Muscle of leg (tissue), 3 donors: ENCODE measurements at regions not wholly inside any gene's neighbourhood (a gene's known extent, or its start where the extent isn't known, plus 50 kb on each side); places are given as distances from the start of the nearest gene placed in this dataset.
"Not testable (repeated sequence)": the region's sequence is repeated elsewhere in the genome, so short reads cannot be mapped to it uniquely, and the experiment has no call there.

Experiments used
- DNase-seq: peaks from one replicate; pipeline ENCODE4 v3.0.0; 2013
- H3K27ac ChIP-seq: one replicate; pipeline ENCODE4 v1.5.1; 2013; ENCODE audit warnings: mild to moderate bottlenecking, low read length, control low read depth
- H3K27me3 ChIP-seq: one replicate; pipeline ENCODE4 v1.6.1; 2013; ENCODE audit warnings: low read length; ENCODE audit not compliant: control insufficient read depth, insufficient read depth
- H3K36me3 ChIP-seq: one replicate; pipeline ENCODE4 v1.6.1; 2013; ENCODE audit warnings: low read length; ENCODE audit not compliant: control insufficient read depth, insufficient read depth
- H3K4me1 ChIP-seq: one replicate; pipeline ENCODE4 v1.6.1; 2013; ENCODE audit warnings: low read length; ENCODE audit not compliant: control insufficient read depth, insufficient read depth
- H3K4me3 ChIP-seq: one replicate; pipeline ENCODE4 v1.5.1; 2013; ENCODE audit warnings: low read length, control low read depth
- H3K9me3 ChIP-seq: replicated peaks from 2 replicates; pipeline ENCODE4 v1.6.1; 2013; ENCODE audit warnings: low read depth, low read length; ENCODE audit not compliant: control insufficient read depth
- WGBS: methylation state at CpG from one replicate; pipeline ENCODE4 v1.1.5; 2013; ENCODE audit warnings: missing lambda C conversion rate; ENCODE audit not compliant: insufficient coverage; 5-methylcytosine and 5-hydroxymethylcytosine counted together

DNA sequence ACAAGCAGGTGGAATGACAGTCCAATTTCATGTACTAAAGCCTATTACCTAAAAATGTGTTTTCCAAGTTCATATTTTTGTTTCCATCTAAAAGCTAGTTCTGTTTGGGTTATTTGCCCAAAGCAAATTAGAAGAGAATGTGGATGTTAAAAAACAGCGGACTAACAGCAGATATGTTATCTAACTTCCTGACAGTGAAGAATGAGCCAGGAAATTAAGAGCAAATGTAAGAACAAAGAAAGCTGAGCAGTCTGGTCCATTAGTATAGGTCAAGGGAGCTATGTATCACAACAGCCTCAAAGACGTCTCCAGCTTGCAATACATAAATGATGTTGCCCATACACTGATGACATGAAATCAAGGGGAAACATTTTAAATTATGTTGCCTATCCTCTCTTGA, 145.5 kb upstream of the PLD5 start:
- Histone ChIP-seq H3K4me3 (no peak overlapping the region), H3K27me3 (no peaks in the 10 kb centered on the region), H3K9me3 (no peaks in the 10 kb centered on the region), H3K36me3 (no peaks in the 10 kb centered on the region), H3K27ac (no peak overlapping the region), H3K4me1 (no peaks in the 10 kb centered on the region)
- no CpG with 5 or more reads among the region's 2 CpGs for WGBS
- DNase-seq, result no peak

DNA sequence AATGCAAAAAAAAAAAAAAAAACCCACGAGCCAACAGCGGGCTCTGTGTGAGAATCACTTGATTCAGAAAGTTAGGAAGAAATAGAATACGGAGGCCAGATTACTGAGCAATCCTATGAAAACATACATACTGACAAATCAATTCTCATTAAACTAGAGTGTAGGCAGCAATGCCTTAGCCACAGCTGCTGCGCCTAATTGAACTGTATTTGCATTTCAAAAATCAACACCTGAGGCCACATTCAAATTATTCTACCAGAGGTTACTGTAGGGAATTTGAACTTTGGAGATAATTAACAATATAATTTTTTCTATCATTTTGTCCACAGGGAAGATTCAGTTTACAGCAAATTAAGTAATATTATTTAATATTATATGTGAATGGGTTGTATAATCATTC, 138.4 kb upstream of the PLD5 start:
- Histone ChIP-seq H3K27ac (no peak overlapping the region), H3K4me1 (no peaks in the 10 kb centered on the region), H3K27me3 (no peaks in the 10 kb centered on the region), H3K4me3 (no peak overlapping the region), H3K36me3 (no peaks in the 10 kb centered on the region), H3K9me3 (no peaks in the 10 kb centered on the region)
- WGBS, result no CpG with 5 or more reads among the region's 4 CpGs
- DNase-seq, result no peak

DNA sequence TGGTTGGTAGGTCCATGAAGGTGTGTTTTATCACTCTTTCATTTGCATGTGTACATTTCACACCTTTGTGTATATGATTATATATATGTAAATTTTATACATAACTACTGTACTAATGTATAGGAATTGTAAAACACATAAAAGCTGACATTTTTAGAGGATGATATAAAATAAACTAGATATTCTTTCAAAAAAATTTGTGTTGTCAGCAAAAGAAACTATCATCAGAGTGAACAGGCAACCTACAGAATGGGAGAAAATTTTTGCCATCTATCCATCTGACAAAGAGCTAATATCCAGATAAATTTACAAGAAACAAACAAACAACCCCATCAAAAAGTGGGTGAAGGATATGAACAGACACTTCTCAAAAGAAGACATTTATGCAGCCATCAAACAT, 129.3 kb upstream of the PLD5 start:
- not testable (repeated sequence) for H3K9me3 ChIP-seq, H3K4me3 ChIP-seq, H3K27me3 ChIP-seq, H3K4me1 ChIP-seq, DNase-seq, H3K36me3 ChIP-seq, H3K27ac ChIP-seq

DNA sequence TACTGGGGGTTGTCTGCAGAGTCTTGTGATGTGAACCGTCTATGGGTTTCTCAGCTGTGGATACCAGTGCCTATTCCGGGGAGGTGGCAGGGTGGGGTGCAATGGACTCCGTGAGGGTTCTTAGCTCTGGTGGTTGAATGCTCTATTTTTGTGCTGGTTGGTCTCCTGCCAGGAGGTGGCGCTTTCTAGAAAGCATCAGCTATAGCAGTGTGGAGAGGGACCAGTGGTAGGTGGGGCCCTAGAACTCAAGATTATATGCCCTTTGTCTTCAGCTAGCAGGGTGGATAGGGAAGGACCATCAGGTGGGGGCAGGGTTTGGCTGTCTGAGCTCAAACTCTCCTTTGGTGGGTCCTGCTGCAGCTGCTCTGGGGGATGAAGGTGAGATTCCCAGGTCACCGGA, 127.3 kb upstream of the PLD5 start:
- no peak overlapping the region for H3K27ac ChIP-seq
- H3K36me3 ChIP-seq, result no peaks in the 10 kb centered on the region
- H3K27me3 ChIP-seq, result no peaks in the 10 kb centered on the region
- H3K4me1 ChIP-seq, result no peaks in the 10 kb centered on the region
- H3K4me3 ChIP-seq, result no peak overlapping the region
- no peaks in the 10 kb centered on the region for H3K9me3 ChIP-seq
- WGBS, result 49% methylated on average over 5 of the region's 5 CpGs
- DNase-seq, result no peak

GRCh38 chr1:242641461-242641860, 117.0 kb upstream of the PLD5 start:
- WGBS, result 100% methylated on average over 1 of the region's 3 CpGs
- H3K4me3 ChIP-seq, result no peak overlapping the region
- DNase-seq, result no peak

GRCh38 chr1:242639104-242639503, 114.6 kb upstream of the PLD5 start:
- no CpG with 5 or more reads among the region's 5 CpGs for WGBS

More at GRCh38 chr1:242641461-242641860, 117.0 kb upstream of the PLD5 start:
- H3K4me1 ChIP-seq, result no peaks in the 10 kb centered on the region
- H3K27me3 ChIP-seq, result no peaks in the 10 kb centered on the region
- H3K36me3 ChIP-seq, result no peaks in the 10 kb centered on the region
- H3K27ac ChIP-seq, result no peak overlapping the region
- H3K9me3 ChIP-seq, result no peaks in the 10 kb centered on the region

DNA sequence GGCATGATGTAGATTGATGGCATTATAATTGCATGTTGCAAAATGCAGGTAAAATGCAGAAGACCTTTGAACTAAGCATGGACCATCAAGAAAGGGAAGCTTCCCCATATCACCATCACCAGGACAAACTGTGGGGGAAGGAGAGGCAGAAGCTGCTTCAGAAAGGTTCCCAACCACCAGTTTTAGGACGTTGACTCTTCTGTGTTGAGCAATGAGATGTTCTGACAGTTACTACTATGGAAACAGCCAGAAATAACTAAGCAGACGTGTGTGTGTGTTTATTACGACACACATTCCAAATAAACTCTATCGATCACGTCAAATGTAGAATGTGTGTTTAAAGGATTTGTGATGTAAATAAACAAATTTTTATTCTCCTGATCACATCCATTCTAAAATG, 110.2 kb upstream of the PLD5 start:
- no peak for DNase-seq
- Histone ChIP-seq H3K9me3 (no peaks in the 10 kb centered on the region), H3K4me3 (no peak overlapping the region), H3K4me1 (no peaks in the 10 kb centered on the region), H3K27me3 (no peaks in the 10 kb centered on the region), H3K36me3 (no peaks in the 10 kb centered on the region), H3K27ac (no peak overlapping the region)
- WGBS, result no CpG with 5 or more reads among the region's 5 CpGs

More at GRCh38 chr1:242639104-242639503, 114.6 kb upstream of the PLD5 start:
- no peak for DNase-seq
- Histone ChIP-seq H3K36me3 (no peaks in the 10 kb centered on the region), H3K9me3 (no peaks in the 10 kb centered on the region), H3K27me3 (no peaks in the 10 kb centered on the region), H3K27ac (no peak overlapping the region), H3K4me3 (no peak overlapping the region), H3K4me1 (no peaks in the 10 kb centered on the region)

GRCh38 chr1:242629396-242629795, 104.9 kb upstream of the PLD5 start:
- DNase-seq, result no peak
- 63% methylated on average over 2 of the region's 3 CpGs for WGBS
- Histone ChIP-seq H3K4me1 (no peaks in the 10 kb centered on the region), H3K36me3 (no peaks in the 10 kb centered on the region), H3K9me3 (no peaks in the 10 kb centered on the region), H3K27me3 (no peaks in the 10 kb centered on the region), H3K27ac (no peak overlapping the region), H3K4me3 (no peak overlapping the region)

DNA sequence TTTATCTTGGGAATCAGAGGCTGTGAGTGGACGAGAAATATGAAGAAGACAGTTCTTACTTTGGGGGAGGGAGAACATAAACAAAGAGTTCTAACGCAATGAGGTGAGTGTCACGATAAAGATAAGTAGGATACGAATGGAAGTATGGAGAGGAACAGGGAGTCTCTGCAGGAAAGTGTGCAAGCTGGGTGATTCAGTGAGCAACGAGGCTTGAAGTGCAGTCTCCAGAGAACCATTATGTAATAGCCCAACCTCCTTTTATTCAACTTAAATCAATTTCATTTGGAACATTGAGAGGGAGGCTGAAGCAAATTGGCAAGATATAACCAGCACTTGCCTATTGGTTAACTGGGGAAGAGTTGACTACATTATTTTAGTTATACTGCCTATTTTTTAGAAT, 99.3 kb upstream of the PLD5 start:
- Histone ChIP-seq H3K9me3 (no peaks in the 10 kb centered on the region), H3K4me3 (no peak overlapping the region), H3K27me3 (no peaks in the 10 kb centered on the region), H3K4me1 (no peaks in the 10 kb centered on the region), H3K27ac (no peak overlapping the region), H3K36me3 (no peaks in the 10 kb centered on the region)
- no peak for DNase-seq
- 86% methylated on average over 3 of the region's 5 CpGs for WGBS

DNA sequence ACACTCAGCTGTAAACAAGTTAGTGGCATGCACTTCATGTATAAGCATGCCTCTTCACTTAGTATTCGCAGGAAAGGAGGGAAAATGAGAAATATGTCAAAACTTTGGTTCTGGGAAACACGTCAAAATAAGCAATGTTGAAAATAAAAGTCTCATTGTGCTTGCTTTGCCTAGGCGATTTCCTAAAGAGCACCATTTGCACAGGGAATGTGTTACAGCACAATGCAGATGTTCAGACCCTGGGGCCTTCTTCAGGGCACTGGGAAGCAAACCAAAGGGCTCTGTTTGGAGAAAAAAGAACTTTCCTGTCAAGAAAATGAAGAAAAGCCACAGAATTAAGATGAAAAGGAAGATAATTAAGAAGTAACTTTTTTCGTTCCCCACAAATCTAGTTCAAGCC, 98.6 kb upstream of the PLD5 start:
- no peak for DNase-seq
- no peaks in the 10 kb centered on the region for H3K9me3 ChIP-seq
- no peaks in the 10 kb centered on the region for H3K36me3 ChIP-seq
- WGBS, result 46% methylated on average over 3 of the region's 4 CpGs
- no peaks in the 10 kb centered on the region for H3K4me1 ChIP-seq
- no peaks in the 10 kb centered on the region for H3K27me3 ChIP-seq
- no peak overlapping the region for H3K4me3 ChIP-seq
- H3K27ac ChIP-seq, result no peak overlapping the region

GRCh38 chr1:242613266-242613815, 88.8 kb upstream of the PLD5 start:
- H3K36me3 ChIP-seq, result no peaks in the 10 kb centered on the region
- DNase-seq, result no peak
- H3K27me3 ChIP-seq, result no peaks in the 10 kb centered on the region
- no peaks in the 10 kb centered on the region for H3K4me1 ChIP-seq
- no peaks in the 10 kb centered on the region for H3K9me3 ChIP-seq
- H3K27ac ChIP-seq, result no peak overlapping the region
- H3K4me3 ChIP-seq, result no peak overlapping the region
